Neural progenitor cell (in vitro differentiated cells): ENCODE measurements at regions not wholly inside any gene's neighbourhood (a gene's known extent, or its start where the extent isn't known, plus 50 kb on each side); places are given as distances from the start of the nearest gene placed in this dataset.
"Not testable (repeated sequence)": the region's sequence is repeated elsewhere in the genome, so short reads cannot be mapped to it uniquely, and the experiment has no call there.

Experiments used
- DNase-seq: peaks from one replicate; pipeline ENCODE4 v3.0.0-alpha.2; 2016; ENCODE audit warnings: low spot score
- H2AFZ ChIP-seq: fragments of 200-600 bp; sonication (generic); replicated peaks from 2 replicates; pipeline ENCODE4 v1.6.1; 2016; ENCODE audit warnings: antibody characterized with exemption
- H3F3A ChIP-seq: fragments of 200-600 bp; sonication (generic); 2 replicates; pipeline ENCODE4 v1.6.1; 2016; ENCODE audit warnings: antibody characterized with exemption, low read depth
- H3K27ac ChIP-seq: fragments of 200-600 bp; sonication (generic); 2 replicates; pipeline ENCODE4 v1.5.1; 2016; ENCODE audit warnings: mild to moderate bottlenecking
- H3K27me3 ChIP-seq: fragments of 200-600 bp; sonication (generic); 2 replicates; pipeline ENCODE4 v1.6.1; 2016; ENCODE audit warnings: mild to moderate bottlenecking, moderate library complexity
- H3K36me3 ChIP-seq: fragments of 200-600 bp; sonication (generic); 2 replicates; pipeline ENCODE4 v1.5.1; 2016
- H3K4me1 ChIP-seq: fragments of 200-600 bp; sonication (generic); 2 replicates; pipeline ENCODE4 v1.6.1; 2016; ENCODE audit warnings: mixed run types
- H3K4me2 ChIP-seq: fragments of 200-600 bp; sonication (generic); 2 replicates; pipeline ENCODE4 v1.6.1; 2016
- H3K4me3 ChIP-seq: fragments of 200-600 bp; sonication (generic); 2 replicates; pipeline ENCODE4 v1.5.1; 2016
- H3K79me2 ChIP-seq: fragments of 200-600 bp; sonication (generic); 2 replicates; pipeline ENCODE4 v1.6.1; 2016; ENCODE audit warnings: low read depth
- H3K9ac ChIP-seq: fragments of 200-600 bp; sonication (generic); 2 replicates; pipeline ENCODE4 v1.6.1; 2016
- H3K9me3 ChIP-seq: fragments of 200-600 bp; sonication (generic); 2 replicates; pipeline ENCODE4 v1.5.1; 2016; ENCODE audit warnings: low read depth
- H4K20me1 ChIP-seq: fragments of 200-600 bp; sonication (generic); 2 replicates; pipeline ENCODE4 v1.6.1; 2016; ENCODE audit warnings: low read depth
- H3K27ac Mint-ChIP-seq: 3 replicates; pipeline ENCODE4 v1.8.0; 2021; ENCODE audit warnings: mixed read lengths
- H3K27me3 Mint-ChIP-seq: 2 replicates; pipeline ENCODE4 v1.8.0; 2022; ENCODE audit warnings: low read depth, mild to moderate bottlenecking, inconsistent platforms, moderate library complexity, mixed read lengths; ENCODE audit not compliant: insufficient read depth
- H3K36me3 Mint-ChIP-seq: 3 replicates; pipeline ENCODE4 v1.8.0; 2021; ENCODE audit warnings: mixed read lengths
- H3K4me1 Mint-ChIP-seq: 3 replicates; pipeline ENCODE4 v1.8.0; 2021; ENCODE audit warnings: mixed read lengths
- H3K4me3 Mint-ChIP-seq: 3 replicates; pipeline ENCODE4 v1.8.0; 2021; ENCODE audit warnings: mild to moderate bottlenecking, moderate library complexity, mixed read lengths
- H3K9me3 Mint-ChIP-seq: 3 replicates; pipeline ENCODE4 v1.8.0; 2020; ENCODE audit warnings: mixed read lengths
- EZH2 ChIP-seq: fragments of 200-600 bp; sonication (generic); IDR thresholded peaks from 2 replicates; pipeline ENCODE4 v1.6.1; 2017; ENCODE audit warnings: antibody characterized with exemption, mild to moderate bottlenecking, moderate library complexity
- EZH2phosphoT487 ChIP-seq: fragments of 200-600 bp; sonication (generic); IDR thresholded peaks from 2 replicates; pipeline ENCODE4 v1.6.1; 2017; ENCODE audit warnings: antibody characterized with exemption
- TF ChIP-seq, protein P1 (sequence below): fragments of 200-600 bp; sonication (generic); IDR thresholded peaks from 2 replicates; pipeline ENCODE4 v1.5.1; 2017; ENCODE audit warnings: antibody characterized with exemption, mild to moderate bottlenecking

DNA sequence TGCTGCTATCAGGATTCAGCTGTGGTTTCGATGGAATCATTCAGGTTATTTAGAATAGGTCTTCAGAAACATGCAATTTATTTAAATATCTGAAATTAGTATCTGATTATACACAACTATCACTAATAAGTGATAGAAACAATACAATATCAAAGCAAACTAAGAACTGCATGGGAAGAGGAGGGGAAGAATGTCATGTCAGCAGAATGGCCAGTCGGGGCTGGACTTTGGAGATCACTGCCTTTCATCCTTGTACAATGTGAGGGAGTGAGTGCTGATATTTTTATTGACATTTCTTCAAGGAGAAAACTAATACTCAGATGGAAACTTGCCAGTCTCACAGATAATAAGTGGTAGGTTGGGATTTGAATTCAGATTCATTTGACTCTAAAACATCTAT is 224.0 kb upstream of the LINC00305 start:
- Histone ChIP-seq H3K36me3 (peaks cover 7% of the 10 kb centered on the region), H3K27me3 (no peaks in the 10 kb centered on the region), H3K4me3 (no peak overlapping the region), H3K4me1 (no peaks in the 10 kb centered on the region), H3K79me2 (no peaks in the 10 kb centered on the region), H3K4me2 (no peak overlapping the region), H3F3A (no peaks in the 10 kb centered on the region), H3K9ac (no peak overlapping the region), H4K20me1 (no peaks in the 10 kb centered on the region), H2AFZ (no peak overlapping the region), H3K27ac (no peak overlapping the region), H3K9me3 (no peaks in the 10 kb centered on the region)
- no peak for TF ChIP-seq EZH2phosphoT487
- TF ChIP-seq, protein P1, sequence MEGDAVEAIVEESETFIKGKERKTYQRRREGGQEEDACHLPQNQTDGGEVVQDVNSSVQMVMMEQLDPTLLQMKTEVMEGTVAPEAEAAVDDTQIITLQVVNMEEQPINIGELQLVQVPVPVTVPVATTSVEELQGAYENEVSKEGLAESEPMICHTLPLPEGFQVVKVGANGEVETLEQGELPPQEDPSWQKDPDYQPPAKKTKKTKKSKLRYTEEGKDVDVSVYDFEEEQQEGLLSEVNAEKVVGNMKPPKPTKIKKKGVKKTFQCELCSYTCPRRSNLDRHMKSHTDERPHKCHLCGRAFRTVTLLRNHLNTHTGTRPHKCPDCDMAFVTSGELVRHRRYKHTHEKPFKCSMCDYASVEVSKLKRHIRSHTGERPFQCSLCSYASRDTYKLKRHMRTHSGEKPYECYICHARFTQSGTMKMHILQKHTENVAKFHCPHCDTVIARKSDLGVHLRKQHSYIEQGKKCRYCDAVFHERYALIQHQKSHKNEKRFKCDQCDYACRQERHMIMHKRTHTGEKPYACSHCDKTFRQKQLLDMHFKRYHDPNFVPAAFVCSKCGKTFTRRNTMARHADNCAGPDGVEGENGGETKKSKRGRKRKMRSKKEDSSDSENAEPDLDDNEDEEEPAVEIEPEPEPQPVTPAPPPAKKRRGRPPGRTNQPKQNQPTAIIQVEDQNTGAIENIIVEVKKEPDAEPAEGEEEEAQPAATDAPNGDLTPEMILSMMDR, result no peak
- TF ChIP-seq EZH2, result no peak
- H3K9me3 Mint-ChIP-seq, result peaks cover 3% of the 10 kb centered on the region
- no peaks in the 10 kb centered on the region for H3K36me3 Mint-ChIP-seq
- H3K27ac Mint-ChIP-seq, result no peak overlapping the region
- DNase-seq, result no peak
- no peaks in the 10 kb centered on the region for H3K4me1 Mint-ChIP-seq
- H3K27me3 Mint-ChIP-seq, result peaks cover 3% of the 10 kb centered on the region
- no peak overlapping the region for H3K4me3 Mint-ChIP-seq

DNA sequence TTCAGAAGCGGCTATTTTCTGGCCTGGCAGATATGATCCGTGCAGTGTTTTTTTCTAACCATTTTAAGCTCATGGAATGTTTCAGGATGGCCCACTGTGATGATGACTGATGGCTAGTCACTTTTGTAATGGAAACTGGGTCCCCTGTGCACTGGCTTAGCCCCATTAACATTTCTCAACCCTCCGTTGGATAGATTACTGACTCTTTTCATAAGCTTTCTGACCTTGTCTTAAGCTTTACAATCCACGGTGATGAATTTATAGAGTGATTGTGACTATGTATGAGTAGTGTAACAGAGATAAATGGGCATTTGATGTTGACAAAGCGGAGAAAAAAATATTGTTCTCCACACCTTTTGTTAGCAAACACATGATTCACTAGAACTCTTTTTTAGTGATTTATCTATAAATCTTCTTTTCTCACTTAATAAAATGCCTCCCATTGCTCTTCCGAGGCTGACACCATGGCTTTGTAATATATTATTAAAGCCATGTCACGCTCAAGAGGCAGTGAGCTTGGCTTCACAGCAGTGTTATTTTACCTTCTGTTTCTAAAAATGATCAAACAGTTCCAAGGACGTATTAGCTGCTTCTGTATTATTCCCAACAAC is 221.0 kb upstream of the LINC00305 start:
- H3K4me1 ChIP-seq, H3K79me2 ChIP-seq, H3K9me3 Mint-ChIP-seq, H3K27me3 ChIP-seq, H3K27me3 Mint-ChIP-seq, H2AFZ ChIP-seq, H3K9me3 ChIP-seq, H3K4me3 ChIP-seq, H3K4me3 Mint-ChIP-seq, H3K4me2 ChIP-seq, H3K27ac ChIP-seq, H4K20me1 ChIP-seq, H3K36me3 ChIP-seq, H3F3A ChIP-seq, H3K4me1 Mint-ChIP-seq, H3K9ac ChIP-seq, H3K27ac Mint-ChIP-seq, H3K36me3 Mint-ChIP-seq, DNase-seq: not testable (repeated sequence)

DNA sequence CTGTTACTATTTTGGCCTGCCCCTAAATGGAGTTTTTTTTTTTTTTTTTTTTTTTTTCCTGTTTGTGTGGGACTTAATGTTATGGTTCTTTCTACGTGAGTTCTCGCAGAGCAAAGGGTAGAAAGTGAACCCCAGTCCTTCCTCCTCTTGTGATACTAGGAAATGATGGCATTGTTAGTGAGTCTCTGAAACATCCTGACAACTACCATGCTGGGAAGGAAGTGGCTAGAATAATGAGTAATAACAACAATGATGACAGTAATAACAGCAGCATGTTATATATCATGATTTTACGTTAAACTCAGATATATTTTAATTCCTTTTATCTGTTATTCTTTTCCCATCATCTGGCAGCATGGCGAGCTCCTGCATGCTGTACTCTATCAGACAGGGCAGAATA is 216.2 kb upstream of the LINC00305 start:
- Histone ChIP-seq H3K36me3 (no peaks in the 10 kb centered on the region), H3K27ac (no peak overlapping the region), H3K9ac (no peak overlapping the region), H4K20me1 (no peaks in the 10 kb centered on the region), H3K4me1 (no peaks in the 10 kb centered on the region), H3K27me3 (no peaks in the 10 kb centered on the region), H3K9me3 (no peaks in the 10 kb centered on the region), H3K4me3 (no peak overlapping the region), H2AFZ (no peak overlapping the region), H3F3A (no peaks in the 10 kb centered on the region), H3K79me2 (no peaks in the 10 kb centered on the region), H3K4me2 (no peak overlapping the region)
- no peak overlapping the region for H3K27ac Mint-ChIP-seq
- DNase-seq, result no peak
- peaks cover 2% of the 10 kb centered on the region for H3K27me3 Mint-ChIP-seq
- H3K4me1 Mint-ChIP-seq, result no peaks in the 10 kb centered on the region
- no peak overlapping the region for H3K4me3 Mint-ChIP-seq
- H3K9me3 Mint-ChIP-seq, result peaks cover 16% of the 10 kb centered on the region
- H3K36me3 Mint-ChIP-seq, result peaks cover 2% of the 10 kb centered on the region
- TF ChIP-seq EZH2phosphoT487 (no peak), EZH2 (no peak)
- TF ChIP-seq, protein P1, result no peak

DNA sequence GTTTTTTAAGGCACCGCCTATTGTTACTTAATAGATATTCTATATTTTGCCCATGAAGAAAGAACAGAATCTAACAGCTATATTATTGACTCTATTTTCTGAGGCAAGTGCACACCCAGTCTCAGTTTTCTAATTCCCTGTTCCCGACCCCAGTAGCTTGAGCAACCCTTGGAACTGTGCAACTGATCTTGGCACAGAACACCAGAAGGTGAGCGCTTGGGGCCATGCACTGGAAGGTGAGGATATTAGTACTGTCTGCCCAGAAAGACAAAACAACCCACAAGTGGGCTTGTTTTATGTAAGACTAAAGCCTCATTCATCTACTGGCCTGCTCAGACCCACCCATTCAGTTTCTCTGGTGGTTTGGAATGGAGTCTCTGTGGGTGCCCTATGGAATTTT is 188.8 kb upstream of the LINC00305 start:
- Histone ChIP-seq H3K27me3 (no peaks in the 10 kb centered on the region), H3K4me2 (no peak overlapping the region), H4K20me1 (no peaks in the 10 kb centered on the region), H3F3A (no peaks in the 10 kb centered on the region), H3K36me3 (no peaks in the 10 kb centered on the region), H3K9ac (no peak overlapping the region), H3K79me2 (no peaks in the 10 kb centered on the region), H2AFZ (no peak overlapping the region), H3K9me3 (no peaks in the 10 kb centered on the region), H3K4me1 (no peaks in the 10 kb centered on the region), H3K27ac (no peak overlapping the region), H3K4me3 (no peak overlapping the region)
- TF ChIP-seq EZH2phosphoT487 (no peak), EZH2 (no peak)
- TF ChIP-seq, protein P1, result no peak
- no peak for DNase-seq
- H3K9me3 Mint-ChIP-seq, result no peaks in the 10 kb centered on the region
- H3K36me3 Mint-ChIP-seq, result no peaks in the 10 kb centered on the region
- no peak overlapping the region for H3K4me3 Mint-ChIP-seq
- no peaks in the 10 kb centered on the region for H3K4me1 Mint-ChIP-seq
- H3K27ac Mint-ChIP-seq, result no peak overlapping the region
- no peaks in the 10 kb centered on the region for H3K27me3 Mint-ChIP-seq
